Activated B cell treated with CpG ODN at 0.5 μM for 24 hours (primary cell): ENCODE measurements at regions not wholly inside any gene's neighbourhood (a gene's known extent, or its start where the extent isn't known, plus 50 kb on each side); places are given as distances from the start of the nearest gene placed in this dataset.
"Not testable (repeated sequence)": the region's sequence is repeated elsewhere in the genome, so short reads cannot be mapped to it uniquely, and the experiment has no call there.

Experiments used
- ATAC-seq: fragments of 200-7000 bp; cut with Tn5 transposase; one replicate; pipeline ENCODE4 v1.10.0; 2021; ENCODE audit warnings: low read depth, mild to moderate bottlenecking, moderate library complexity
- CTCF ChIA-PET: fragments of 350-600 bp; sonication (Branson Sonifier 250); formaldehyde crosslinking; loops from one replicate; lab custom pipeline; 2021; ENCODE audit warnings: antibody characterized with exemption; lab: Charles Lee
- POLR2A ChIA-PET: fragments of 350-600 bp; sonication (Branson Sonifier 250); formaldehyde crosslinking; loops from one replicate; lab custom pipeline; 2021; ENCODE audit warnings: antibody characterized with exemption; lab: Charles Lee
- DNase-seq: peaks from one replicate; pipeline ENCODE4 v3.0.0; 2022
- H3K27ac Mint-ChIP-seq: one replicate; pipeline ENCODE4 v1.8.0; 2020; ENCODE audit warnings: mixed read lengths
- H3K27me3 Mint-ChIP-seq: one replicate; pipeline ENCODE4 v1.8.0; 2021; ENCODE audit warnings: mixed read lengths
- H3K36me3 Mint-ChIP-seq: one replicate; pipeline ENCODE4 v1.8.0; 2021; ENCODE audit warnings: low read depth, mixed read lengths
- H3K4me1 Mint-ChIP-seq: one replicate; pipeline ENCODE4 v1.8.0; 2021; ENCODE audit warnings: mixed read lengths
- H3K4me3 Mint-ChIP-seq: one replicate; pipeline ENCODE4 v1.8.0; 2020; ENCODE audit warnings: mild to moderate bottlenecking, mixed read lengths
- H3K9me3 Mint-ChIP-seq: one replicate; pipeline ENCODE4 v1.8.0; 2020; ENCODE audit warnings: mixed read lengths
- CTCF ChIP-seq: fragments of 200-600 bp; IDR thresholded peaks from one replicate; pipeline ENCODE4 v1.8.0; 2022; ENCODE audit warnings: antibody characterized with exemption, mild to moderate bottlenecking
- intact Hi-C: fragments of 100-400 bp; cut with micrococcal nuclease; formaldehyde crosslinking; loops from one replicate; pipeline ENCODE4 v1.15.1; 2024

GRCh38 chr1:200294241-200294640 is 115.6 kb downstream of the ZNF281 start:
- no peak for TF ChIP-seq CTCF
- H3K27ac Mint-ChIP-seq: no peak overlapping the region
- H3K9me3 Mint-ChIP-seq: no peaks in the 10 kb centered on the region
- peaks cover 10% of the 10 kb centered on the region for H3K4me1 Mint-ChIP-seq
- no peak for ATAC-seq
- CTCF ChIA-PET: interaction anchor here (1.4 to 1.6 kb wide), 2 partner anchors 11 to 13 kb away, joined by 3 to 4 read pairs; no protein-coding TSS in a partner anchor
- DNase-seq: no peak
- POLR2A ChIA-PET: interaction anchor here (1.8 kb wide), 1 partner anchor 11 kb away, joined by 5 read pairs; no protein-coding TSS in a partner anchor
- no peaks in the 10 kb centered on the region for H3K36me3 Mint-ChIP-seq
- no peak overlapping the region for H3K4me3 Mint-ChIP-seq
- intact Hi-C loops: no loop called here
- H3K27me3 Mint-ChIP-seq: no peaks in the 10 kb centered on the region

- no peak overlapping the region for H3K27ac Mint-ChIP-seq
- ATAC-seq (no peak), DNase-seq (no peak)
- no peak for TF ChIP-seq CTCF
- no peak overlapping the region for H3K4me3 Mint-ChIP-seq
- CTCF ChIA-PET: interaction anchor here (1.6 kb wide), 1 partner anchor 15 kb away, joined by 4 read pairs; no protein-coding TSS in a partner anchor
- H3K27me3 Mint-ChIP-seq: no peaks in the 10 kb centered on the region
- POLR2A ChIA-PET: no interaction called here
- H3K4me1 Mint-ChIP-seq: peaks cover 10% of the 10 kb centered on the region
- no peaks in the 10 kb centered on the region for H3K36me3 Mint-ChIP-seq
- intact Hi-C loops: no loop called here
- H3K9me3 Mint-ChIP-seq: no peaks in the 10 kb centered on the region
Observed at GRCh38 chr1:200292699-200293098, 117.1 kb downstream of the ZNF281 start.

- CTCF ChIA-PET: interaction anchor here (1.2 kb wide), 1 partner anchor 10 kb away, joined by 3 read pairs; no protein-coding TSS in a partner anchor
- intact Hi-C loops: no loop called here
- H3K27ac Mint-ChIP-seq: no peak overlapping the region
- H3K9me3 Mint-ChIP-seq: no peaks in the 10 kb centered on the region
- H3K4me1 Mint-ChIP-seq: peaks cover 26% of the 10 kb centered on the region
- DNase-seq: no peak
- TF ChIP-seq CTCF: no peak
- no peak for ATAC-seq
- no peak overlapping the region for H3K4me3 Mint-ChIP-seq
- H3K27me3 Mint-ChIP-seq: no peaks in the 10 kb centered on the region
- POLR2A ChIA-PET: no interaction called here
- H3K36me3 Mint-ChIP-seq: no peaks in the 10 kb centered on the region
Observed at GRCh38 chr1:200291106-200291505, 118.7 kb downstream of the ZNF281 start.

- Mint-ChIP-seq H3K4me3 (no peak overlapping the region), H3K9me3 (no peaks in the 10 kb centered on the region), H3K36me3 (no peaks in the 10 kb centered on the region), H3K27ac (no peak overlapping the region), H3K27me3 (no peaks in the 10 kb centered on the region), H3K4me1 (peaks cover 36% of the 10 kb centered on the region)
- no peak for TF ChIP-seq CTCF
- ATAC-seq: no peak
- ChIA-PET POLR2A (no interaction called here), CTCF (interaction anchor here (1.2 to 1.4 kb wide), 2 partner anchors 15 to 17 kb away, joined by 3 to 4 read pairs; no protein-coding TSS in a partner anchor)
- no peak for DNase-seq
- intact Hi-C loops: no loop called here
Observed at GRCh38 chr1:200290010-200290685, 119.7 kb downstream of the ZNF281 start.

- CTCF ChIA-PET: interaction anchor here (1.4 kb wide), 1 partner anchor 200 kb away, joined by 3 read pairs; no protein-coding TSS in a partner anchor
- no peak overlapping the region for H3K4me3 Mint-ChIP-seq
- H3K27ac Mint-ChIP-seq: no peak overlapping the region
- no peak for DNase-seq
- H3K9me3 Mint-ChIP-seq: no peaks in the 10 kb centered on the region
- POLR2A ChIA-PET: interaction anchor here (1.3 to 2.3 kb wide), 2 partner anchors 13 to 16 kb away, joined by 3 to 6 read pairs; no protein-coding TSS in a partner anchor
- H3K36me3 Mint-ChIP-seq: no peaks in the 10 kb centered on the region
- no peak for TF ChIP-seq CTCF
- ATAC-seq: no peak
- intact Hi-C loops: no loop called here
- H3K27me3 Mint-ChIP-seq: no peaks in the 10 kb centered on the region
- peaks cover 39% of the 10 kb centered on the region for H3K4me1 Mint-ChIP-seq
Observed at GRCh38 chr1:200288226-200288625, 121.6 kb downstream of the ZNF281 start.

GRCh38 chr1:200284236-200284635 is 125.6 kb downstream of the ZNF281 start:
- H3K36me3 Mint-ChIP-seq, H3K4me3 Mint-ChIP-seq, H3K9me3 Mint-ChIP-seq, ATAC-seq, H3K27me3 Mint-ChIP-seq, H3K27ac Mint-ChIP-seq, intact Hi-C loops, DNase-seq: not testable (repeated sequence)
- CTCF ChIA-PET: interaction anchor here (1.1 kb wide), 1 partner anchor 145 kb away, joined by 3 read pairs; no protein-coding TSS in a partner anchor
- POLR2A ChIA-PET: interaction anchor here (0.7 to 1.0 kb wide), 2 partner anchors 9 to 20 kb away, joined by 3 to 12 read pairs; no protein-coding TSS in a partner anchor
- H3K4me1 Mint-ChIP-seq: peaks cover 40% of the 10 kb centered on the region
